Spleen (tissue), 11 donors: ENCODE measurements at regions not wholly inside any gene's neighbourhood (a gene's known extent, or its start where the extent isn't known, plus 50 kb on each side); places are given as distances from the start of the nearest gene placed in this dataset.

ENCODE experiments used
- DNase-seq: peaks from one replicate; pipeline ENCODE4 v3.0.0-alpha.2; 2020
- H3K27ac ChIP-seq, 8 donors: fragments of 200-600 bp; sonication (generic) in 7 of 8; 1 replicate in 4 of 8; 2 replicates in 4 of 8; pipeline versions ENCODE4 v1.5.0 to v1.8.0; 2016 to 2021; ENCODE audit warnings: inconsistent platforms in 4 of 8, mild to moderate bottlenecking in 4 of 8, moderate library complexity in 1 of 8
- H3K27me3 ChIP-seq, 7 donors: fragments of 200-600 bp; sonication (generic) in 6 of 7; replicated peaks in 1 of 7; 1 replicate in 4 of 7; 2 replicates in 3 of 7; pipeline versions ENCODE4 v1.5.0 to v1.8.0; 2016 to 2021; ENCODE audit warnings: inconsistent platforms in 3 of 7, mild to moderate bottlenecking in 1 of 7
- H3K36me3 ChIP-seq, 6 donors: fragments of 200-600 bp; sonication (generic) in 5 of 6; 1 replicate in 4 of 6; 2 replicates in 2 of 6; pipeline versions ENCODE4 v1.5.0 to v1.8.0; 2016 to 2021; ENCODE audit warnings: inconsistent platforms in 2 of 6
- H3K4me1 ChIP-seq, 6 donors: fragments of 200-600 bp; sonication (generic) in 5 of 6; 1 replicate in 3 of 6; 2 replicates in 3 of 6; pipeline versions ENCODE4 v1.5.0 to v1.8.0; 2016 to 2021; ENCODE audit warnings: inconsistent platforms in 3 of 6
- H3K4me3 ChIP-seq, 8 donors: fragments of 200-600 bp; sonication (generic) in 7 of 8; 1 replicate in 4 of 8; 2 replicates in 4 of 8; pipeline versions ENCODE4 v1.5.0 to v1.8.0; 2016 to 2021; ENCODE audit warnings: inconsistent platforms in 4 of 8, mild to moderate bottlenecking in 4 of 8, moderate library complexity in 2 of 8
- H3K9me3 ChIP-seq, 8 donors: fragments of 200-600 bp; sonication (generic) in 7 of 8; 1 replicate in 4 of 8; 2 replicates in 4 of 8; pipeline versions ENCODE4 v1.5.0 to v1.8.0; 2016 to 2021; ENCODE audit warnings: inconsistent platforms in 4 of 8
- CTCF ChIP-seq, 11 experiments: fragments of 200-600 bp in 7 of 11; fragments of 450-650 bp in 4 of 11; sonication (generic) in 4 of 11; IDR thresholded peaks in 8 of 11; conservative IDR thresholded peaks in 3 of 11; 1 replicate in 7 of 11; 2 replicates in 4 of 11; pipeline versions ENCODE4 v1.4.0 to v1.8.0; 2016 to 2021; ENCODE audit warnings: antibody characterized with exemption in 11 of 11, inconsistent platforms in 4 of 11, mild to moderate bottlenecking in 1 of 11
- POLR2A ChIP-seq, 3 donors: fragments of 450-650 bp; IDR thresholded peaks; one replicate each; pipeline ENCODE4 v1.5.1; 2017; ENCODE audit warnings: antibody characterized with exemption in 3 of 3, mild to moderate bottlenecking in 1 of 3
- POLR2AphosphoS5 ChIP-seq, 3 donors: sonication (generic); formaldehyde crosslinking; IDR thresholded peaks; one replicate each; pipeline ENCODE4 v1.5.1; 2017; ENCODE audit warnings: antibody characterized with exemption in 3 of 3
- WGBS, 5 donors: extraction: QIAGEN DNeasy Blood & Tissue Kit in 3 of 5; methylation state at CpG; one replicate each; pipeline versions ENCODE4 v1.1.5 to v1.1.7; 2013 to 2018; 5-methylcytosine and 5-hydroxymethylcytosine counted together
- intact Hi-C: fragments of 100-400 bp; cut with DNase I; formaldehyde crosslinking; loops from one replicate; pipeline ENCODE4 v1.15.0; 2023; ENCODE audit warnings: low total_unique reads
- donor health status: healthy with polysubstance abuse.
- donor health status: DM: no; HTN: no; CAD: no; lungs with moderate emphysema.
- donor health status: DM: no; HTN: no; CAD: no.
- donor health status: Bipolar disorder and iron deficiency.
- donor health status: healthy.
- donor health status: DM: no; HTN: no; CAD: no.
- donor health status: DM: yes; HTN: yes; CAD: no.

DNA sequence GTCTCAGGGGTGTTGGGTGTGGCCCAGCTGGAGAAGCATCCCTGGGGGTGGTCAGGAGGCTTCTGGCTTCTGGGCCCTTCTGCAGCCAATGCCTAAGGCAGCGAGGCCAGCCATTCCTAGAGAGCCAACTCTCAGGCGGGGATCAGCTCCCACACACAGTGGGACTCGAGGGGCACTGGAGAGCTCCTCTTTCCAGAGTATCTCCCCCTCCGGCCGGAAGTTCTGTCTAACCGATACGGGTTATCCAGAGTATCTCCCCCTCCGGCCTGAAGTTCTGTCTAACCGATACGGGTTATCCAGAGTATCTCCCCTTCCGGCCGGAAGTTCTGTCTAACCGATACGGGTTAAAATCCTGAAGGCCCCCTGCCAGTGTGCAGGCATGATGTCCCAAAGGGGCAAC is 71.2 kb upstream of the B3GAT1 start:
- intact Hi-C loops = no loop called here
- Histone ChIP-seq H3K27me3 (peaks cover 0 to 52% (median 0%) of the 10 kb centered on the region in 7 donors), H3K9me3 (no peaks in the 10 kb centered on the region), H3K4me3 (no peak overlapping the region), H3K4me1 (no peaks in the 10 kb centered on the region), H3K27ac (no peak overlapping the region), H3K36me3 (no peaks in the 10 kb centered on the region)
- no peak for DNase-seq
- TF ChIP-seq POLR2AphosphoS5 (IDR thresholded peaks at IDR 0.05) = no peak
- no peak for TF ChIP-seq POLR2A (IDR thresholded peaks at IDR 0.05)
- TF ChIP-seq CTCF (IDR thresholded peaks at IDR 0.05 in 8 of 11, conservative IDR thresholded peaks at IDR 0.05 in 3 of 11) = no peak
- 85 to 94% (median 89%) methylated on average over 14 of the region's 14 CpGs for WGBS, 5 donors

GRCh38 chr11:134482865-134483264 is 70.8 kb upstream of the B3GAT1 start:
- Histone ChIP-seq H3K9me3 (no peaks in the 10 kb centered on the region), H3K4me3 (no peak overlapping the region), H3K4me1 (no peaks in the 10 kb centered on the region), H3K36me3 (no peaks in the 10 kb centered on the region), H3K27ac (no peak overlapping the region), H3K27me3 (peaks cover 0 to 52% (median 0%) of the 10 kb centered on the region in 7 donors)
- intact Hi-C loops = no loop called here
- WGBS, 5 donors = 43 to 77% (median 51%) methylated on average over 2 of the region's 2 CpGs
- TF ChIP-seq POLR2A (IDR thresholded peaks at IDR 0.05) (no peak), CTCF (IDR thresholded peaks at IDR 0.05 in 8 of 11, conservative IDR thresholded peaks at IDR 0.05 in 3 of 11) (no peak)
- no peak for DNase-seq

DNA sequence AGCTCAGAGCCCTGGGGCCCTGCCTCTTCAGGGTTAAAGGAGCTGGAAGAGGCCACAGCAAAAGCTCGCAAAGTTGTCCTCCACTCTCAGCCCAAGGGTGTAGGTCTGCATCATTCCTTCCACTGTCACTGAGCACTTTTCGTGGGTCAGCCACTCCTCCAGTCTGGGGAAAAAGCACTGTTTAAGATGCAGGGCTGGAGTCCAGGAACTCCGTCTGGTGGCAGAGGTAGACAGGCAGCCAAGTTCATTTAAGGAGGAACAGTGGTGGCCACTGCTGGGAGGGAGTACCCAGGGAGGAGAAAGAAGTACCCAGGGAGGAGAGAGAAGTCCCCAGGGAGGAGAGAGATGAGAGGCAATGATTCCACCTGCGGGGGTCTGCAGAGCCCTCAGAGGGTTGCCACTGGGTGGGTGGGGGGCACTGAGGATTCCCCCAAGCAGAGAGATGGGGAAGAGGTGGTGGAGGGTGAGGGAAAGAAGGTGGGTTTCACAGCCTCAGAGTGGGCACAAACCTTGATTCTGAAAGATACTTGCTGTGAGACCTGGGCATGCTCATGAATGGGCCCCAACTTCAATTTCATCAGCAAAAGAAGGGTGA is 70.0 kb upstream of the B3GAT1 start:
- no peaks in the 10 kb centered on the region for H3K9me3 ChIP-seq
- H3K4me1 ChIP-seq = no peaks in the 10 kb centered on the region
- H3K4me3 ChIP-seq = no peak overlapping the region
- TF ChIP-seq POLR2AphosphoS5 (IDR thresholded peaks at IDR 0.05) (no peak), CTCF (IDR thresholded peaks at IDR 0.05 in 8 of 11, conservative IDR thresholded peaks at IDR 0.05 in 3 of 11) (no peak), POLR2A (IDR thresholded peaks at IDR 0.05) (no peak)
- DNase-seq = no peak
- H3K27me3 ChIP-seq = peaks cover 0 to 54% (median 0%) of the 10 kb centered on the region in 7 donors
- H3K27ac ChIP-seq = no peak overlapping the region
- 68 to 78% (median 73%) methylated on average over 4 of the region's 4 CpGs for WGBS, 5 donors
- no peaks in the 10 kb centered on the region for H3K36me3 ChIP-seq
- intact Hi-C loops = no loop called here

DNA sequence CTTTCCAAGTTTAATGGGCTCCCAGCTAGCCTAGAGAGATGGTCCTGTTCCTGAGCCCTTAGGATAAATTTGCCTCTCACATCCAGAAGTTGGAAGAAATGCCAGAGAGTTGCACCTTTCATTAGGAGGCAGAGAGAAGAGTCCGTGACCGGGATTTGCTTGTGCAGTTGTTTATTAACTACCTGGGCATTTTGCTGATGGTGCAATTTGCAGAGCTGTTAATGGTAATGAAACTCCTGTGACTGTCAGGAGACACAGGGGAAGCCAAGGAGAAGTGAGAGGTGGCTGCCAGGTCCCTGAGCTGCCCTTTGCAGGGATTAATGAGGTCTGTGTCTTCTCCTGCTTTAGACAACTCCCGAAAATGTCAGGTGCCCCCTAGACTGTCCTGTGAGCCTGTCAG is 69.1 kb upstream of the B3GAT1 start:
- H3K36me3 ChIP-seq = no peaks in the 10 kb centered on the region
- peaks cover 0 to 56% (median 0%) of the 10 kb centered on the region in 7 donors for H3K27me3 ChIP-seq
- no peaks in the 10 kb centered on the region for H3K4me1 ChIP-seq
- 73 to 91% (median 79%) methylated on average over 3 of the region's 3 CpGs for WGBS, 5 donors
- H3K4me3 ChIP-seq = no peak overlapping the region
- TF ChIP-seq POLR2AphosphoS5 (IDR thresholded peaks at IDR 0.05) (no peak), CTCF (IDR thresholded peaks at IDR 0.05 in 8 of 11, conservative IDR thresholded peaks at IDR 0.05 in 3 of 11) (no peak)
- intact Hi-C loops = no loop called here
- H3K27ac ChIP-seq = no peak overlapping the region
- no peaks in the 10 kb centered on the region for H3K9me3 ChIP-seq
- no peak for DNase-seq
